ENCODE measurements at regions not wholly inside any gene's neighbourhood (a gene's known extent, or its start where the extent isn't known, plus 50 kb on each side); places are given as distances from the start of the nearest gene placed in this dataset.
A peak's percentile ranks its signal among the peaks of the same experiment; 100 is the strongest.

DNA sequence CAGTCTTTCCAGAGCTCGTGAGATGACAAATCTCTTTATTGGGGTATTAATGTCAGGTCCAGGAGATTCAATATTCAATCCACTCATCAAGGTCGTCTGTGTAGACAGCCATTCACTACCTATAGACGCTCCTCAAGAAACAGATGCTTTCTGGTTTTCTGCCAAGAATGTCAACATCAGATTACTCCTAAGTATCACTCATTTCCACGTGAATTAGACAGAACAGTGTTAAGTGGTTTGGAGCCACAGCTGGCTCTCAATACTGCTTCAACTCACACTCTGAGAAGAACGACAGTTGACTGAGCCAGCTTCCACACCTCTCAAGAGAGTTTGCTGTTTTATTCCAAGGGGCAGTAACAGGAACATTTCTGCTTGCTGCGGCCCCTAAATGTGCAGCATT lies 113.5 kb upstream of the NEDD4L start:
- H3K9me1 ChIP-seq (ENCODE audit: control insufficient read depth, extremely low read depth, insufficient read depth, low read length) = no peaks in the 10 kb centered on the region
- FAIRE-seq = peak; percentile 81
- peak overlapping the region; percentile 62 for H3K4me2 ChIP-seq (ENCODE audit: control insufficient read depth, extremely low read depth, insufficient read depth, low read depth, low read length)

DNA sequence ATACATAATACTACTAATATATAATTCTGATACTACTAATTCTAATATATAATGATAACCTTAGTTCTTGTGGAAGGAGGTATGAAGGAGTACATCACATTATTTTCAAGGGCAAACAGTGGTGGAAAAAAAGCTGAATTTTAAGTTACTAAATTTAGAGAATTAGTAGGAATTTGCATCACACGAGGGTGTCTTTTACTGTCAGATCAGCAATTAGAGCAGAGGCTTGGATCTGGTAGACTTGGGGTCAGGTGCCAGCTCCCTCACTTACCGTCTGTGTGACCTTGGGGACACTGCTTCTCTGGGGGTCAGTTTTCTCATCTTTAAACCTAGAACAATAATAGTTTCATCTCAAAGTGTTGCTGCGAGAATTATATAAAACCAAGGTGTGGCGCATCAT lies 114.1 kb upstream of the NEDD4L start:
- dilution Hi-C loops (cut with MboI; ENCODE audit: extremely low pct_ligation_motif_present, low sequenced_read_pairs) = no loop called here
- H3K9me1 ChIP-seq (ENCODE audit: control insufficient read depth, extremely low read depth, insufficient read depth, low read length) = no peaks in the 10 kb centered on the region
- DNase-seq (ENCODE audit: low read depth, low spot score) = no peak
- H3K4me1 ChIP-seq (ENCODE audit: control insufficient read depth, extremely low read depth, insufficient read depth, low read length) = peaks cover 22% of the 10 kb centered on the region
- H3K27ac ChIP-seq (ENCODE audit: control insufficient read depth, insufficient read depth, low read length) = no peak overlapping the region
- H3K27me3 ChIP-seq (ENCODE audit: control insufficient read depth, extremely low read depth, insufficient read depth, low read length) = no peaks in the 10 kb centered on the region
- H3K4me2 ChIP-seq (ENCODE audit: control insufficient read depth, extremely low read depth, insufficient read depth, low read depth, low read length) = no peak overlapping the region
- H3K4me3 ChIP-seq (ENCODE audit: control insufficient read depth in 2 of 3, extremely low read depth in 1 of 3, insufficient read depth in 2 of 3, low read depth in 1 of 3, low read length in 3 of 3) = no peak overlapping the region
- H3K9me3 ChIP-seq (ENCODE audit: control insufficient read depth, low read depth, low read length) = no peaks in the 10 kb centered on the region
- TF ChIP-seq, protein P1, sequence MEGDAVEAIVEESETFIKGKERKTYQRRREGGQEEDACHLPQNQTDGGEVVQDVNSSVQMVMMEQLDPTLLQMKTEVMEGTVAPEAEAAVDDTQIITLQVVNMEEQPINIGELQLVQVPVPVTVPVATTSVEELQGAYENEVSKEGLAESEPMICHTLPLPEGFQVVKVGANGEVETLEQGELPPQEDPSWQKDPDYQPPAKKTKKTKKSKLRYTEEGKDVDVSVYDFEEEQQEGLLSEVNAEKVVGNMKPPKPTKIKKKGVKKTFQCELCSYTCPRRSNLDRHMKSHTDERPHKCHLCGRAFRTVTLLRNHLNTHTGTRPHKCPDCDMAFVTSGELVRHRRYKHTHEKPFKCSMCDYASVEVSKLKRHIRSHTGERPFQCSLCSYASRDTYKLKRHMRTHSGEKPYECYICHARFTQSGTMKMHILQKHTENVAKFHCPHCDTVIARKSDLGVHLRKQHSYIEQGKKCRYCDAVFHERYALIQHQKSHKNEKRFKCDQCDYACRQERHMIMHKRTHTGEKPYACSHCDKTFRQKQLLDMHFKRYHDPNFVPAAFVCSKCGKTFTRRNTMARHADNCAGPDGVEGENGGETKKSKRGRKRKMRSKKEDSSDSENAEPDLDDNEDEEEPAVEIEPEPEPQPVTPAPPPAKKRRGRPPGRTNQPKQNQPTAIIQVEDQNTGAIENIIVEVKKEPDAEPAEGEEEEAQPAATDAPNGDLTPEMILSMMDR (optimal IDR thresholded peaks at IDR 0.05 in 1 of 3, IDR thresholded peaks at IDR 0.05 in 1 of 3, conservative IDR thresholded peaks at IDR 0.05 in 1 of 3; ENCODE audit: extremely low read depth in 1 of 3, insufficient read depth in 2 of 3, low read length in 3 of 3) = no peak
- TF ChIP-seq EZH2 (IDR thresholded peaks at IDR 0.05; ENCODE audit: low read length) = no peak
- H2AFZ ChIP-seq (ENCODE audit: control insufficient read depth, low read length) = no peak overlapping the region
- no peak for FAIRE-seq
- H3K79me2 ChIP-seq (ENCODE audit: control insufficient read depth, insufficient read depth, low read length) = no peaks in the 10 kb centered on the region
- no peaks in the 10 kb centered on the region for H3K36me3 ChIP-seq (ENCODE audit: control insufficient read depth in 2 of 2, extremely low read depth in 1 of 2, insufficient read depth in 2 of 2, low read length in 2 of 2)
- no peak overlapping the region for H3K9ac ChIP-seq (ENCODE audit: control insufficient read depth, extremely low read depth, insufficient read depth, low read length)
- no peaks in the 10 kb centered on the region for H4K20me1 ChIP-seq (ENCODE audit: control insufficient read depth, extremely low read depth, insufficient read depth, low read length)

More for the DNA sequence above, 113.5 kb upstream of the NEDD4L start:
- H3K36me3 ChIP-seq (ENCODE audit: control insufficient read depth in 2 of 2, extremely low read depth in 1 of 2, insufficient read depth in 2 of 2, low read length in 2 of 2) = no peaks in the 10 kb centered on the region
- TF ChIP-seq, protein P1 (optimal IDR thresholded peaks at IDR 0.05 in 1 of 3, IDR thresholded peaks at IDR 0.05 in 1 of 3, conservative IDR thresholded peaks at IDR 0.05 in 1 of 3; ENCODE audit: extremely low read depth in 1 of 3, insufficient read depth in 2 of 3, low read length in 3 of 3) = no peak
- no peak for TF ChIP-seq EZH2 (IDR thresholded peaks at IDR 0.05; ENCODE audit: low read length)
- H3K79me2 ChIP-seq (ENCODE audit: control insufficient read depth, insufficient read depth, low read length) = no peaks in the 10 kb centered on the region
- H4K20me1 ChIP-seq (ENCODE audit: control insufficient read depth, extremely low read depth, insufficient read depth, low read length) = no peaks in the 10 kb centered on the region
- DNase-seq (ENCODE audit: low read depth, low spot score) = no peak
- peak overlapping the region in 2 of 3 experiments; percentile 8 to 40 for H3K4me3 ChIP-seq (ENCODE audit: control insufficient read depth in 2 of 3, extremely low read depth in 1 of 3, insufficient read depth in 2 of 3, low read depth in 1 of 3, low read length in 3 of 3)
- no peaks in the 10 kb centered on the region for H3K27me3 ChIP-seq (ENCODE audit: control insufficient read depth, extremely low read depth, insufficient read depth, low read length)
- peaks cover 17% of the 10 kb centered on the region for H3K4me1 ChIP-seq (ENCODE audit: control insufficient read depth, extremely low read depth, insufficient read depth, low read length)
- no peak overlapping the region for H3K9ac ChIP-seq (ENCODE audit: control insufficient read depth, extremely low read depth, insufficient read depth, low read length)
- H3K27ac ChIP-seq (ENCODE audit: control insufficient read depth, insufficient read depth, low read length) = no peak overlapping the region
- peak overlapping the region; percentile 42 for H2AFZ ChIP-seq (ENCODE audit: control insufficient read depth, low read length)
- H3K9me3 ChIP-seq (ENCODE audit: control insufficient read depth, low read depth, low read length) = no peaks in the 10 kb centered on the region
- dilution Hi-C loops (cut with MboI; ENCODE audit: extremely low pct_ligation_motif_present, low sequenced_read_pairs) = no loop called here

Measured in keratinocyte (primary cell).